ENCODE measurements at regions not wholly inside any gene's neighbourhood (a gene's known extent, or its start where the extent isn't known, plus 50 kb on each side); places are given as distances from the start of the nearest gene placed in this dataset.

- Histone ChIP-seq H3K4me1 (ENCODE audit: insufficient read depth, low read length) (0 out of 2 replicates have a peak, but pooled peaks cover 5% of the 10 kb centered on the region), H3K4me3 (replicated peaks in 1 of 3; ENCODE audit: insufficient read depth in 1 of 3, low read depth in 2 of 3, low read length in 3 of 3) (no peak overlapping the region), H3K4me2 (ENCODE audit: low read depth, low read length) (no peak overlapping the region), H3K79me2 (ENCODE audit: insufficient read depth, low read length) (no peaks in the 10 kb centered on the region), H3K27me3 (ENCODE audit: control insufficient read depth in 1 of 2, insufficient read depth in 2 of 2, low read length in 2 of 2) (no peaks in the 10 kb centered on the region; a peak in 1 of 5 replicates), H3K9ac (ENCODE audit: insufficient read depth, low read depth, low read length) (no peak overlapping the region), H4K20me1 (ENCODE audit: insufficient read depth, low read length) (no peaks in the 10 kb centered on the region), H3K9me3 (ENCODE audit: low read length) (no peaks in the 10 kb centered on the region), H3K27ac (ENCODE audit: extremely low read length, insufficient read depth, low read length) (no peak overlapping the region), H3K36me3 (replicated peaks in 1 of 2; ENCODE audit: control insufficient read depth in 1 of 2, insufficient read depth in 2 of 2, low read length in 2 of 2) (no peaks in the 10 kb centered on the region), H2AFZ (ENCODE audit: low read length) (no peak overlapping the region)
- WGBS (ENCODE audit: low lambda C conversion rate), result 2% methylated on average over 2 of the region's 2 CpGs
- ATAC-seq, result no peak
- no TSS peak for BruUV-seq (replicated peaks)
- no peak for FAIRE-seq
- in situ Hi-C loops (cut with HindIII; ENCODE audit: extremely low pct_ligation_motif_present, low pct_unique_long_range_greater_than_20kb) (no loop called here), intact Hi-C loops (cut with micrococcal nuclease; ENCODE audit: unreplicated experiment) (no loop called here)
- ChIA-PET CTCF (ENCODE audit: low intra/inter-chr PET ratio, low total read pairs) (no interaction called here), POLR2A (no interaction called here)
- TF ChIP-seq ZNF552 (CRISPR knock-in tag; IDR thresholded peaks at IDR 0.05; ENCODE audit: borderline replicate concordance) (no peak), NFIB (CRISPR knock-in tag; IDR thresholded peaks at IDR 0.05; ENCODE audit: borderline replicate concordance) (no peak), U2AF1 (optimal IDR thresholded peaks at IDR 0.05; ENCODE audit: low read depth, low read length) (no peak), MBNL3 (CRISPR knock-in tag; conservative IDR thresholded peaks at IDR 0.05) (no peak), SRF (IDR thresholded peaks at IDR 0.05; ENCODE audit: low read depth, low read length) (no peak)
- DNase-seq (ENCODE audit: low spot score), result no peak
These were observed 243.5 kb downstream of the FRK start for GRCh38 chr6:115817161-115817560.

- Histone ChIP-seq H3K27me3 (ENCODE audit: control insufficient read depth in 1 of 2, insufficient read depth in 2 of 2, low read length in 2 of 2) (no peaks in the 10 kb centered on the region), H3K4me2 (ENCODE audit: low read depth, low read length) (no peak overlapping the region), H3K27ac (ENCODE audit: extremely low read length, insufficient read depth, low read length) (no peak overlapping the region), H3K4me1 (ENCODE audit: insufficient read depth, low read length) (no peaks in the 10 kb centered on the region), H3K4me3 (replicated peaks in 1 of 3; ENCODE audit: insufficient read depth in 1 of 3, low read depth in 2 of 3, low read length in 3 of 3) (no peak overlapping the region), H3K9me3 (ENCODE audit: low read length) (no peaks in the 10 kb centered on the region), H3K79me2 (ENCODE audit: insufficient read depth, low read length) (no peaks in the 10 kb centered on the region), H4K20me1 (ENCODE audit: insufficient read depth, low read length) (no peaks in the 10 kb centered on the region), H3K9ac (ENCODE audit: insufficient read depth, low read depth, low read length) (no peak overlapping the region), H2AFZ (ENCODE audit: low read length) (no peak overlapping the region), H3K36me3 (replicated peaks in 1 of 2; ENCODE audit: control insufficient read depth in 1 of 2, insufficient read depth in 2 of 2, low read length in 2 of 2) (no peaks in the 10 kb centered on the region)
- ATAC-seq, result no peak
- POLR2A ChIA-PET, result no interaction called here
- DNase-seq (ENCODE audit: low spot score), result no peak
- CTCF ChIA-PET (ENCODE audit: low intra/inter-chr PET ratio, low total read pairs), result no interaction called here
- FAIRE-seq, result no peak
- 4% methylated on average over 1 of the region's 1 CpG for WGBS (ENCODE audit: low lambda C conversion rate)
- no peak for TF ChIP-seq ATM (IDR thresholded peaks at IDR 0.05; ENCODE audit: borderline replicate concordance)
- TF ChIP-seq TRIM24 (CRISPR knock-in tag; IDR thresholded peaks at IDR 0.05), result no peak
- TF ChIP-seq CREB3 (CRISPR knock-in tag; IDR thresholded peaks at IDR 0.05), result no peak
- peak; percentile 93 for TF ChIP-seq MAFF (IDR thresholded peaks at IDR 0.05; ENCODE audit: low read depth, low read length)
- no peak for TF ChIP-seq SYNCRIP (IDR thresholded peaks at IDR 0.05; ENCODE audit: insufficient read depth, low read depth, low read length)
- no peak for TF ChIP-seq JUND (CRISPR knock-in tag; IDR thresholded peaks at IDR 0.05)
- TF ChIP-seq MAFK (conservative IDR thresholded peaks at IDR 0.05 in 1 of 2, IDR thresholded peaks at IDR 0.05 in 1 of 2; ENCODE audit: low read length in 2 of 2), result peak; percentile 92 to 95
- TF ChIP-seq SP2 (CRISPR knock-in tag; IDR thresholded peaks at IDR 0.05), result no peak
- no peak for TF ChIP-seq ZNF34 (CRISPR knock-in tag; IDR thresholded peaks at IDR 0.05; ENCODE audit: borderline replicate concordance)
- TF ChIP-seq ZSCAN29 (CRISPR knock-in tag; conservative IDR thresholded peaks at IDR 0.05), result no peak
- TF ChIP-seq, protein P1, sequence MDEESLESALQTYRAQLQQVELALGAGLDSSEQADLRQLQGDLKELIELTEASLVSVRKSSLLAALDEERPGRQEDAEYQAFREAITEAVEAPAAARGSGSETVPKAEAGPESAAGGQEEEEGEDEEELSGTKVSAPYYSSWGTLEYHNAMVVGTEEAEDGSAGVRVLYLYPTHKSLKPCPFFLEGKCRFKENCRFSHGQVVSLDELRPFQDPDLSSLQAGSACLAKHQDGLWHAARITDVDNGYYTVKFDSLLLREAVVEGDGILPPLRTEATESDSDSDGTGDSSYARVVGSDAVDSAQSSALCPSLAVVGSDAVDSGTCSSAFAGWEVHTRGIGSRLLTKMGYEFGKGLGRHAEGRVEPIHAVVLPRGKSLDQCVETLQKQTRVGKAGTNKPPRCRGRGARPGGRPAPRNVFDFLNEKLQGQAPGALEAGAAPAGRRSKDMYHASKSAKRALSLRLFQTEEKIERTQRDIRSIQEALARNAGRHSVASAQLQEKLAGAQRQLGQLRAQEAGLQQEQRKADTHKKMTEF (CRISPR knock-in tag; IDR thresholded peaks at IDR 0.05), result no peak
- in situ Hi-C loops (cut with HindIII; ENCODE audit: extremely low pct_ligation_motif_present, low pct_unique_long_range_greater_than_20kb), result no loop called here
- no TSS peak for BruUV-seq (replicated peaks)
- intact Hi-C loops (cut with micrococcal nuclease; ENCODE audit: unreplicated experiment), result no loop called here
These were observed 245.8 kb downstream of the FRK start for GRCh38 chr6:115814907-115815306.

Data from HepG2 (cell line).